GM12878 (cell line): ENCODE measurements at regions not wholly inside any gene's neighbourhood (a gene's known extent, or its start where the extent isn't known, plus 50 kb on each side); places are given as distances from the start of the nearest gene placed in this dataset.

Experiments used
- ATAC-seq: fragments of 200-7000 bp; cut with Tn5 transposase; 3 replicates; pipeline ENCODE4 v1.9.1; 2020; ENCODE audit warnings: mild to moderate bottlenecking, moderate library complexity
- BruUV-seq: library from RNA; stranded (reverse); fragments of 400-500 nt; replicated peaks from 2 replicates; lab custom pipeline; 2021; lab: Mats Ljungman, UMichigan
- CTCF ChIA-PET: fragments of 300-600 bp; sonication (Branson Sonifier 250); formaldehyde crosslinking; extraction: SDS; loops from one replicate; lab custom pipeline; 2021; ENCODE audit warnings: inconsistent platforms; lab: Yijun Ruan, JAX
- POLR2A ChIA-PET: fragments of 350-600 bp; formaldehyde crosslinking; extraction: SDS; loops from one replicate; lab custom pipeline; 2021; ENCODE audit warnings: inconsistent platforms; lab: Charles Lee
- RAD21 ChIA-PET: fragments of 300-600 bp; sonication (Branson Sonifier 250); formaldehyde crosslinking; loops from one replicate; lab custom pipeline; 2023; ENCODE audit warnings: antibody characterized with exemption; ENCODE audit not compliant: unreplicated experiment; lab: Charles Lee
- SMC1A ChIA-PET: fragments of 300-600 bp; sonication (Branson Sonifier 250); formaldehyde crosslinking; loops from one replicate; lab custom pipeline; 2023; ENCODE audit not compliant: unreplicated experiment, uncharacterized antibody; lab: Charles Lee
- DNase-seq: peaks from one replicate; pipeline ENCODE4 v3.0.0-alpha.2; 2011; ENCODE audit warnings: low read depth, low spot score
- FAIRE-seq: peaks from 3 replicates; lab custom pipeline; 2011; peaks lifted over from hg19 to GRCh38; lab: Jason Lieb, UNC
- H2AFZ ChIP-seq: 2 replicates; pipeline ENCODE4 v1.6.0; 2011; ENCODE audit warnings: low read depth, low read length, control low read depth; ENCODE audit not compliant: control insufficient read depth
- H3K27ac ChIP-seq: 2 replicates; pipeline ENCODE4 v1.5.1; 2011; ENCODE audit warnings: control low read depth; ENCODE audit not compliant: control insufficient read depth, insufficient read depth
- H3K27me3 ChIP-seq, 2 experiments: replicated peaks in 1 of 2; 2 replicates each; pipeline versions ENCODE4 v1.6.0 to v1.6.1; 2011; ENCODE audit warnings: low read length in 1 of 2; ENCODE audit not compliant: control insufficient read depth in 2 of 2, insufficient read depth in 2 of 2
- H3K36me3 ChIP-seq, 2 experiments: 2 replicates each; pipeline ENCODE4 v1.5.1; 2011; ENCODE audit warnings: low read length in 1 of 2; ENCODE audit not compliant: control insufficient read depth in 2 of 2, insufficient read depth in 2 of 2
- H3K4me1 ChIP-seq: 2 replicates; pipeline ENCODE4 v1.6.1; 2011; ENCODE audit warnings: mild to moderate bottlenecking, low read length, moderate library complexity, mixed read lengths; ENCODE audit not compliant: control insufficient read depth, insufficient read depth
- H3K4me2 ChIP-seq: 2 replicates; pipeline ENCODE4 v1.6.0; 2011; ENCODE audit warnings: control low read depth; ENCODE audit not compliant: control insufficient read depth, insufficient read depth
- H3K4me3 ChIP-seq: fragments of 200-600 bp; sonication (generic); 2 replicates; pipeline ENCODE4 v1.5.1; 2016
- H3K79me2 ChIP-seq: 2 replicates; pipeline ENCODE4 v1.6.0; 2011; ENCODE audit warnings: low read length; ENCODE audit not compliant: control insufficient read depth, insufficient read depth
- H3K9ac ChIP-seq: 2 replicates; pipeline ENCODE4 v1.8.0; 2011; ENCODE audit warnings: low read length, control low read depth, mixed read lengths; ENCODE audit not compliant: control insufficient read depth, insufficient read depth
- H3K9me3 ChIP-seq: replicated peaks from 3 replicates; pipeline ENCODE4 v1.5.1; 2011; ENCODE audit warnings: mild to moderate bottlenecking, low read length; ENCODE audit not compliant: control insufficient read depth, insufficient read depth
- H4K20me1 ChIP-seq: 2 replicates; pipeline ENCODE4 v1.6.0; 2011; ENCODE audit not compliant: control insufficient read depth, insufficient read depth
- CUX1 ChIP-seq: IDR thresholded peaks from 2 replicates; pipeline ENCODE4 v1.6.1; 2012; ENCODE audit warnings: improper control_type of control experiment, low read depth, low read length; ENCODE audit not compliant: insufficient replicate concordance
- E2F8 ChIP-seq: fragments of 450-650 bp; IDR thresholded peaks from 2 replicates; pipeline ENCODE4 v1.6.1; 2018; ENCODE audit warnings: mild to moderate bottlenecking, low read depth, moderate library complexity; ENCODE audit not compliant: partially characterized antibody
- IKZF1 ChIP-seq: fragments of 450-650 bp; conservative IDR thresholded peaks from 2 replicates; pipeline ENCODE4 v1.6.1; 2017; ENCODE audit warnings: antibody characterized with exemption, mild to moderate bottlenecking
- IRF3 ChIP-seq: fragments of 450-650 bp; IDR thresholded peaks from 2 replicates; pipeline ENCODE4 v1.6.1; 2014; ENCODE audit warnings: mild to moderate bottlenecking
- MYB ChIP-seq: fragments of 150-350 bp; IDR thresholded peaks from 2 replicates; pipeline ENCODE4 v1.6.1; 2014; ENCODE audit warnings: mild to moderate bottlenecking, low read depth, low read length, borderline replicate concordance
- NR2C1 ChIP-seq: fragments of 450-650 bp; IDR thresholded peaks from 2 replicates; pipeline ENCODE4 v1.6.1; 2017; ENCODE audit warnings: antibody characterized with exemption, mild to moderate bottlenecking, moderate library complexity
- PAX8 ChIP-seq: fragments of 450-650 bp; IDR thresholded peaks from 2 replicates; pipeline ENCODE4 v1.6.1; 2017; ENCODE audit warnings: mild to moderate bottlenecking, moderate library complexity
- WGBS: methylation state at CpG from one replicate; pipeline ENCODE4 v1.1.6; 2016; ENCODE audit warnings: low lambda C conversion rate; ENCODE audit not compliant: insufficient replicate concordance, insufficient coverage; ENCODE audit errors: missing lambda C conversion rate; 5-methylcytosine and 5-hydroxymethylcytosine counted together
- in situ Hi-C: fragments of 300-500 bp; cut with MboI; formaldehyde crosslinking; loops from 9 replicates; pipeline ENCODE4 v1.14.3; 2018; ENCODE audit warnings: mixed read lengths
- intact Hi-C: fragments of 100-400 bp; cut with micrococcal nuclease; formaldehyde crosslinking; loops from one replicate; pipeline ENCODE4 v1.14.2; 2022; ENCODE audit not compliant: unreplicated experiment

- Histone ChIP-seq H3K4me3 (no peak overlapping the region), H3K9ac (no peak overlapping the region), H3K27ac (no peak overlapping the region), H3K4me2 (no peak overlapping the region), H3K4me1 (no peaks in the 10 kb centered on the region), H3K9me3 (no peaks in the 10 kb centered on the region), H3K36me3 (no peaks in the 10 kb centered on the region), H3K79me2 (no peaks in the 10 kb centered on the region), H4K20me1 (no peaks in the 10 kb centered on the region), H2AFZ (no peak overlapping the region), H3K27me3 (no peaks in the 10 kb centered on the region)
- 0% methylated on average over 2 of the region's 2 CpGs for WGBS
- in situ Hi-C loops, result no loop called here
- intact Hi-C loops, result no loop called here
- ATAC-seq, result no peak
- ChIA-PET RAD21 (no interaction called here), CTCF (no interaction called here), POLR2A (no interaction called here), SMC1A (no interaction called here)
- TF ChIP-seq IKZF1 (no peak), NR2C1 (no peak), MYB (no peak), IRF3 (no peak), CUX1 (no peak), E2F8 (no peak), PAX8 (no peak)
- FAIRE-seq, result no peak
- DNase-seq, result no peak
- BruUV-seq, result no TSS peak
Measured at GRCh38 chr18:77601567-77601966, 351.9 kb downstream of the GALR1 start.
